Right forelimb (tissue), 1 donor: ENCODE measurements at regions not wholly inside any gene's neighbourhood (a gene's known extent, or its start where the extent isn't known, plus 50 kb on each side); places are given as distances from the start of the nearest gene placed in this dataset.

ENCODE experiments used
- DNase-seq: peaks from one replicate; pipeline ENCODE4 v3.0.0-alpha.2; 2018

- no peak for DNase-seq
These were observed 137.9 kb downstream of the RDH14 start for GRCh38 chr2:18422432-18423165.

GRCh38 chr2:18413676-18414396 is 146.6 kb downstream of the RDH14 start:
- DNase-seq: no peak

GRCh38 chr2:18412980-18413675 is 147.3 kb downstream of the RDH14 start:
- DNase-seq: no peak

- DNase-seq: no peak
These were observed 148.8 kb downstream of the RDH14 start for GRCh38 chr2:18411626-18412025.

GRCh38 chr2:18410543-18410942 is 149.9 kb downstream of the RDH14 start:
- DNase-seq: no peak

GRCh38 chr2:18408638-18409037 is 151.8 kb downstream of the RDH14 start:
- peak; percentile 45 for DNase-seq

GRCh38 chr2:18406219-18406618 is 154.2 kb downstream of the RDH14 start:
- DNase-seq: no peak

GRCh38 chr2:18404708-18405107 is 155.7 kb downstream of the RDH14 start:
- no peak for DNase-seq

- no peak for DNase-seq
These were observed 156.4 kb downstream of the RDH14 start for GRCh38 chr2:18403921-18404522.

- no peak for DNase-seq
These were observed 157.6 kb downstream of the RDH14 start for GRCh38 chr2:18402831-18403230.

GRCh38 chr2:18401471-18401870 is 159.0 kb downstream of the RDH14 start:
- no peak for DNase-seq

GRCh38 chr2:18399601-18400000 is 160.9 kb downstream of the RDH14 start:
- no peak for DNase-seq

- no peak for DNase-seq
These were observed 161.6 kb downstream of the RDH14 start for GRCh38 chr2:18398833-18399232.

GRCh38 chr2:18396329-18397010 is 164.0 kb downstream of the RDH14 start:
- no peak for DNase-seq

- no peak for DNase-seq
These were observed 164.9 kb downstream of the RDH14 start for GRCh38 chr2:18395555-18395954.

- DNase-seq: peak; percentile 89
These were observed 172.8 kb downstream of the RDH14 start for GRCh38 chr2:18387441-18388206.

- DNase-seq: no peak
These were observed 176.2 kb downstream of the RDH14 start for GRCh38 chr2:18384242-18384641.

- no peak for DNase-seq
These were observed 179.1 kb downstream of the RDH14 start for GRCh38 chr2:18381386-18381785.

GRCh38 chr2:18380321-18380720 is 180.1 kb downstream of the RDH14 start:
- DNase-seq: no peak

GRCh38 chr2:18379870-18380269 is 180.6 kb downstream of the RDH14 start:
- DNase-seq: no peak

GRCh38 chr2:18378020-18378653 is 182.3 kb downstream of the RDH14 start:
- peak; percentile 56 for DNase-seq

GRCh38 chr2:18376936-18377335 is 183.5 kb downstream of the RDH14 start:
- DNase-seq: no peak
